ENCODE measurements at regions not wholly inside any gene's neighbourhood (a gene's known extent, or its start where the extent isn't known, plus 50 kb on each side); places are given as distances from the start of the nearest gene placed in this dataset.
"Not testable (repeated sequence)": the region's sequence is repeated elsewhere in the genome, so short reads cannot be mapped to it uniquely, and the experiment has no call there.

GRCh38 chr7:113207441-113207840 lies 89.1 kb upstream of the SMIM30 start:
- no peak for DNase-seq

- DNase-seq = no peak
These were observed 86.1 kb upstream of the SMIM30 start for GRCh38 chr7:113204415-113204814.

- DNase-seq = no peak
These were observed 83.9 kb upstream of the SMIM30 start for GRCh38 chr7:113202284-113202683.

- DNase-seq = peak; percentile 28 to 45 (median 31)
These were observed 81.9 kb upstream of the SMIM30 start for GRCh38 chr7:113200281-113200680.

- DNase-seq = no peak
These were observed 81.5 kb upstream of the SMIM30 start for GRCh38 chr7:113199841-113200240.

GRCh38 chr7:113199136-113199535 lies 80.8 kb upstream of the SMIM30 start:
- no peak for DNase-seq

- no peak for DNase-seq
These were observed 79.9 kb upstream of the SMIM30 start for GRCh38 chr7:113198226-113198625.

- no peak for DNase-seq
These were observed 78.9 kb upstream of the SMIM30 start for GRCh38 chr7:113197274-113197673.

- DNase-seq = no peak
These were observed 70.0 kb upstream of the SMIM30 start for GRCh38 chr7:113188396-113188795.

GRCh38 chr7:113179313-113179712 lies 61.0 kb upstream of the SMIM30 start:
- DNase-seq = no peak

- DNase-seq = no peak
These were observed 58.5 kb upstream of the SMIM30 start for GRCh38 chr7:113176836-113177235.

- not testable (repeated sequence) for DNase-seq
These were observed 57.8 kb upstream of the SMIM30 start for GRCh38 chr7:113176180-113176579.

- no peak for DNase-seq
These were observed 57.3 kb upstream of the SMIM30 start for GRCh38 chr7:113175525-113176104.

GRCh38 chr7:113172726-113173125 lies 54.4 kb upstream of the SMIM30 start:
- no peak for DNase-seq

GRCh38 chr7:113170591-113170990 lies 52.2 kb upstream of the SMIM30 start:
- DNase-seq = no peak

Data from suppressor macrophage treated with lipopolysaccharide for 1 hour (primary cell).